ENCODE measurements at regions not wholly inside any gene's neighbourhood (a gene's known extent, or its start where the extent isn't known, plus 50 kb on each side); places are given as distances from the start of the nearest gene placed in this dataset.
"Not testable (repeated sequence)": the region's sequence is repeated elsewhere in the genome, so short reads cannot be mapped to it uniquely, and the experiment has no call there.

DNA sequence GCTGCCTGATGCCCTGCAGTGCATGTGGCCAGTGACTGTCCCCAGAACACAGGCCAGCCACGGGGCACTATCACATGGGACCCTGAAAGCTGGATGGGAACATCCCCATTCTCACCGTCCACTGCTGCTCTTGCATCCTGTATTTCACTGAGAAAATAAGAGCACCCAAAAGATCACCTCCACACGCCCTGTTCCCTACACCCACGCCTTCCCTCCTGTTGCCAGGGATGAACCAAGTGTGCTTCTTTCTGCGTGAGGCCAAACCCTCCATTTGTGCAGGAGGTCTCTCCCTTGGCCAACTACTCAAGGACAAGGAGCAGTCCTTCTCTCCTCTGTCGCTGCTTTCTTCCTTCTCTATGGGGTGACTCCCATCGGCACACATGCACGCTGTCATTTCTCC lies 118.3 kb downstream of the LRRC37A3 start:
- not testable (repeated sequence) for DNase-seq (ENCODE audit: low read depth)

DNA sequence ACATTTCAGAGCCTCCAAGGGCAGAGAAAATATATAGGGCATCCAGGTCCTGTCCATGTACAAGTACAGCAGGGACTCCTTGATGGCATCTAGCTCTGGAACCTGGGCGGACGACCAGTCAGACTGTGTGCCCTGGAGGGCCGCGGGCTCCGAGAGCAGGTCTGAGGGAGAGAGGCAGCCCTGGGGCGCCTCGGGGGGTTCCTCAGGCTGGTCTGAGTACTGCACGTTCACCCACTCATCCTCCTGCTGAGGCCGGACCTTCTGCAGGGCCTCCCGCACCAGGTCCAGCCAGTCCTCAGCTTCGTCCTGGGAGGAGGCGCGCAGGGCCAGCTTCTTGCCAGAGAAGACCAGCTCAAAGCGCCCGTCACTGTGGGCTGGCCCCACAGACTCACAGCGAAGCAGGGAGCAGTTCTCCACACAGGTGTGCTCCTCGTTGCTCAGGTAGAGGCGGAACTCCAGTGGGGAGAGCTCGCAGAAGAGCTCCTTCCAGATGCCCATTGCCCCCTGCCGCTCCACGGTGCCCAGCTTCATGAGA lies 118.8 kb downstream of the LRRC37A3 start:
- not testable (repeated sequence) for DNase-seq (ENCODE audit: low read depth)

DNA sequence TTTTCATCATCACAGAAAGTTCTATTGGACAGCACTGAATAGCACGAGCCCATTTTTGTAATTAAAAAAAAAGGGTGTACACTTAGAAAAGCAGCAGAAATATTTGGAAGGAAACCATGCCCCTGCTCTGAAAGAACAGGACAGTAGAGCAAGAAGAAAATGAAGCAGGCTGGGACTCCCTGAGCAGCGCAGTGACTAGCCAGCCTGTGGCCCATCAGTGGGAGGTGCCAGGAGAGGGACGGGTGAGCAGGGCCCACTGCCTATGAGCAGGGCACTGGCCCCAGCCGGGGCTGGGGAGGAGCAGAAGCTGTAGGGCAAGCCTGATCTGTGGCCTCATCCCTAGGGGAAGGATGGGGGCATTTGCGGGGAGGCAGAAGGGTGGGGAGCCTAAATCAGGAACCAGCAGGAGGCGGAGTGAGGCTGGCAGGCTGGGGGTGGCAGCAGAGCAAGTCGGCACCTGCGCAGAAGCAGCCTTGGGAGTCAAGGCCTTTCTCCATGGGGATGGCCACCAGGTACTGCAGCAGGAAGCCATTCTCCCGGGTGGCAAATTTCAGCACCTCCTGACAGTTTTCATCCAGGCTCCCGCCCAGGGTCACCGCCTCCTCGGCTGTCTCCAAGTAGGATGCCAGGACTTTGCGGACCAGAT lies 119.6 kb downstream of the LRRC37A3 start:
- not testable (repeated sequence) for DNase-seq (ENCODE audit: low read depth)

DNA sequence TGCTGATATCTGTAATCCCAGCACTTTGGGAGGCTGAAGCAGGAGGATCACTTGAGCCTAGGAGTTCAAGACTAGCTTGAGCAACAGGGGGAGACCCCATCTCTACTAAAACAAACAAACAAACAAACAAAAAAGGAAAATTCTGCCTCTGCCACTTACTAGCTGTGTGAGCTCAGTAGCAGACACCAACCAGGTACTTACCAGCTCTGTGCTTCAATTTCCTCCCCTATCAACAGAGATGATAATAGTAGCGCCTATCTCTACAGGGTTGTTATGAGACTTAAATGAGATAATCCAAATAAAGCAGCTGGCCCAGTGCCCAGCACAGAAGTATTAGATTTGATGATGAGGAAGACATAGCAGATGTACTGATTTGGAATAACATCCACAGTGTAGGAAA lies 120.3 kb downstream of the LRRC37A3 start:
- not testable (repeated sequence) for DNase-seq (ENCODE audit: low read depth)

DNA sequence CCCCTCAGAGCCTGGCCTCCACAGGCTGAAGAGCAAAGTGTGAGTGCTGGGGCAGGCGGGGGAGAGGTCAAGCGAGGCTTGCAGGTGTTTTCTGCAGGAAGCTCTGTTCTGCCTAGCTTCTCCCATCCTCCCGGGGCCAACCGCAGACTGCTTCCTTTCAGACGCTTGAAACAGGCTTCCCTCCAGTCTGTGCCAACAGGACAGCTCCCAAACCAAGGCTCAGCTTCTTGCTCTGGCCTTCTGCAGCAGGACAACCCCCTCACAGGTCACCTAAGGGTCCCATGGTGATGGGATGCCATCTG lies 120.8 kb downstream of the LRRC37A3 start:
- not testable (repeated sequence) for DNase-seq (ENCODE audit: low read depth)

DNA sequence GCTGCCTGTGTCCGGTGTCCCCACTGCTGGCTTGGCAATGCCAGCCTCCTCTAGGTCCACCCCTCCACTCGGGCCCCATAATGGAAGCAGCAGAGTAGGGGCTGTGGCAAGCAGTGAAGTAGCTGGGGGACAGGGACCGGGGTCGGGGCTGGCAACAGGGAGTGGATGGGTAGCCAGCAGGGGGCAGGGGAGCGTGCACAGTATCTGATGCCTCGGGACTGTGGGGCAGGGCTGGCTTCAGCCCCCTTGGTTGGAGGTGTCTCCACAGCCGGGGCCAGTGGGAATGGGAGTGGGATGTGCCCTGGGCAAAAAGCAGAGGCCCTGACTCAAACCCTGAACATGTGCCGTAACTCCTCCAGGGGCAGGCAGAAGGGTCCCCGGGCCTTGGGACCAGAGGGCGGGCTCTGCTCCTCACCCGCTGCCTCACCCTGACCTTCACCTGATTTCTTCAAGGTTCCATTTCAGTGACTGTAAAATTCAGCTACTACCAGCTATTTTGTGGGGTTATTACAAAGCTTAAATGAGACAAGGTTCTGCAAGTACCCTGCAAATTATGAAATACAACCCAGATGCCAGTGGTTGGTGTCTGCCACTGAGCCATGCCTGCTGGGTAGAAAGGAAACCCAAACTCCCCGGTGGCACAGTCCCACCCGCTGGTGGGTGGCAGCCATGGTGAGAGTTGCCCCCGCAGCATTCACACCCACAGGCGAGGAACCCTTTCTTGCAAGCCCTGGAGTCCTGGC lies 121.4 kb downstream of the LRRC37A3 start:
- DNase-seq (ENCODE audit: low read depth): not testable (repeated sequence)

DNA sequence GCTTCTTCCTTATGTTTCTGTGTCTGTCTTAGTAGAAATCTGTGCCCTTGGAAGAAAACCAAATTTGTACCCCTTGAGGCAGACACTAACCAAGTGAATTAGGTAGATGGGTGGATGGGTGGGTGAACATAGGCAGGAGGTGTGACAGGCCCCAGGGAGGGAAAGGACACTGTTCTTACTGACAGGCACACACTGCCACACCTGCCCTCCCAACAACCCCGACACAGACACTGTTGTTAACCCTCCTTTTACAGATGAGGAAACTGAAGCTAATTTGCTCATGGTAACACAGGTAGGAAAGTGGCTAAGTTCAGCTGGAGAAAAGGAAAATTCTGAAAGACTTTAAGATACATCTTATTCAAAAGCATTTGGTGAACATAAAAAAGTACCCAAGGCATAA lies 123.9 kb downstream of the LRRC37A3 start:
- DNase-seq (ENCODE audit: low read depth): not testable (repeated sequence)

DNA sequence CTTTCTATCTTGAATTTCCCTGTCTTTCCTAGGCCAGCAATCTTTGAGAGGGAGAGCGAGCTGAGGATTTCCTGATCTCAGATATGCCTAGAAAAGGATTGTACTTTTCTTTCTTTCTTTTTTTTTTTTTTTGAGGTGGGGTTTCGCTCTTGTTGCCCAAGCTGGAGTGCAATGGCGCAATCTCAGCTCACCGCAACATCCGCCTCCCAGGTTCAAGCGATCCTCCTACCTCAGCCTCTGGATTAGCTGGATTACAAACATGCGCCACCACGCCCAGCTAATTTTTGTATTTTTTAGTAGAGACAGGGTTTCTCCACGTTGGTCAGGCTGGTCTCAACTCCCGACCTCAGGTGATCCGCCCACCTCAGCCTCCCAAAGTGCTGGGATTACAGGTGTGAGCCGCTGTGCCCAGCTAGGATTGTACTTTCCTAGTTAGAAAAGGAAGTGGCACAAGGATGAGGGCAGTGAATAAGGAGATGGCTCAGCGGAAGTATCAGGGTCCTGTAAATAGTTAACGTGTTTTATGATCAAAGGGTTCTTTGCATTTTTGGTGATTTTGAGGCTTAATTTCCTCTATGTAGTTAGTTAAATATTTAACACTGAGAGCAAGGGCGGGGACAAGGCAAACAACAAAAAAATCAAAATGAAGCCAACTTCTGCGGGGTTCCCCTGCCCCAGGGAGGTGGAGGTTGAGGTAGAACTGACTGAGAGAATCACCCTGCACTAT lies 124.6 kb downstream of the LRRC37A3 start:
- not testable (repeated sequence) for DNase-seq (ENCODE audit: low read depth)

DNA sequence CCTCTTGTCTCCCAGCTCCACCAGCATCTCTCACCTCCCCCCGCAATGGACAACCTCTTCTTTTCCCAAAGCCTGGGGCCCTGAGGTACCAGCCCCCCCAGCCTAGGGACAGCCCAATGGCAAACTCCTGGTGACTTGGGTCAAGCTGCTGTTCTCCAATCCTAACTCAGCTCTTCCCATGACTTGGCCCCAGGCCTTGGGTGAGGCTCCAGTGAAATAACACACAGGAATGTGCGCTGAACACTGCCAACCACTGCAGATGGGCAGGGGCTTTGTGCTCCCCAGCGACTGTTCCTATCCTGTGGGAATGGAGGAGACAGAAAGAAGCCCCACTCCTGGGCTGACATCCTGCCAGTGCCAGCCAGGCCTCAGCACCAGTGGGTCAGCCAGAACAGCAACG lies 125.2 kb downstream of the LRRC37A3 start:
- DNase-seq (ENCODE audit: low read depth): not testable (repeated sequence)

DNA sequence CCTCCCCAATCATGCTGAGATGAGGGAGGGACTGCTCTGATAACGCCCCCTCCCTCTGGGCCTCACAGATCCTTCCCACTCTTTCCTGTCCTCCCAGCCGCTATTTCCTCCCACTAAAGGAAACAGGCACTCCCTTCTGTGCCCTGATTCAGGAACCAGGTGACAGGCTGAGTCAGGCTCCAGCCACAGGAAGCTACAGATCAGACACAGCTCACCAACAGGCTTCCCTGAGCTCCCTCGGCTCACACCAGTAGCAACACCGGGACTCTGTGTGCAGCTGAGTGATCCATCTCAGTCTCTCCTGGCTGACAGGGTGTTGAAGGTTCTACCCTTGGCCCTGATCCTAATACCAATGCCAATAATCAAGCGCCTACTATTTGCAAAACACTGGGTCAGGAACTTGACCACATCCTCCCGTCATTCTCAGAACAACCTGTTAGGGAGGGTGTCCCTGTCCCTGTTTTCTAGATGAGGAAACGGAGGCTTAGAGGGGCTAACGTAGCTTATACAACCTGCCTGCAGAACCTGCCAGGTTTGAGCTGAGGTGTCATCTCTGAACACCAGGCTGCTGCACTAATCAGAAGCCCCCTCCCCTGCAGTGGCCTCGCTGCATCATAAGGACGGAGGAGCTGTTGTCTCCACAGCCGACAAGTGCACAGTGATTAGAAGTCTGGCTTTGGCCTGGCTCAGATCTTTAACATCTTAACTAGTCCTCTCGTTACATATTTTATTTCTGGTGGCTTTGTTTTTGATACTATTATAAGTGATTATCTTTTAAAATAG lies 126.3 kb downstream of the LRRC37A3 start:
- DNase-seq (ENCODE audit: low read depth): not testable (repeated sequence)

DNA sequence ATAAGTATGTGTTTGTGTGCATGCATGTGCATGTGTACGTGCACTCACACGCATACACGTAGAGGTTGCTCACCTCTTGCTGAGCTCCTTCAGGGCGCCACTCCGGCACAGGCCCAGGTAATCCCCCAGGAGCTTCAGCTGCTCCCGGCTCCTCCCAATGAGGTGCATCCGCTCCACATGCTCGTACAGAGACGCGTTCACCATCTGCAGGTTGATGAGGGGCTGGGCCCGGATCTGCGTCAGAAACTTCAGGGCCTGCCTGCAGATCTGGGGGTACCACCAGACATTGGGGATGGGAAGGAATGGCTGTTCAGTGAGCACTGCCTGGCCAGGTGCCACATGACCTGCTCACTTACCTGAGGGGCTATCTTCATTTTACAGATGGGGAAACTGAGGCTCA lies 127.0 kb downstream of the LRRC37A3 start:
- not testable (repeated sequence) for DNase-seq (ENCODE audit: low read depth)

DNA sequence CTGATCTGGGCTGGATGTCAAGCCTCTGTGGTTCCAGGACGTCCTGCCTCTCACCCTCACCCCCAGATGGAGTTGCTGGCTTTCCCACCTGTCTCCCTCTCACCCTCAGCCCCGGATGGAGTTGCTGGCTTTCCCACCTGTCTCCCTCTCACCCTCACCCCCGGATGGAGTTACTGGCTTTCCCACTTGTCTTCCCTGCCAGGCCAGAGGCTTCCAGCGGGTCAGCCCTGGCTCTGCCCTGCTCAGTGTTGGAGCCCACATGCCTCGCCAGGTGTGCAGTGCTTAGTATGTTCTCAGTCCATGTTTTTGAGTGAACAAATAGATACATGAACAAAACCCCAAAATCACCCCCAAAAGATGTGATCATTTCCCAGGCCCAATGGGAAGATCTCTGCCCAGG lies 127.6 kb downstream of the LRRC37A3 start:
- DNase-seq (ENCODE audit: low read depth): not testable (repeated sequence)

DNA sequence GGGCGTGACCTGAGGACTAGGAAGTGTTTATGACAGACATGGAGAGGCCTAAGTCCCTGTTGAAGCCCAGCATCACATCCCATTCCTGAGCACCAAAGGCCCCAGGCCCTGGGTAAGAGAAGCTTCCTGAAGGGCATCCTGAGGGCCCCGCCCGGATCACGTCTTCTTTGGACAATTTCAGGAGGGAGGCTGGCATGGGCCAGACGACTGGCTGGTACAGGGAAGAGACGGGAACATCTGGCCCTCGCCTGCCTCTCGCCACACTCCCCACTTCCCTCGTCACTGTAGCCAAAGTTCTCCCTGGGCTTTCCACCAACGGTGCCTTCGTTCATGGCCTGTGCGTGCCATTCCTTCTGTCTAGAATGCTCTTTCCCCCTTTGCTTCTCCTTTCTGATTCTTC lies 128.1 kb downstream of the LRRC37A3 start:
- DNase-seq (ENCODE audit: low read depth): not testable (repeated sequence)

DNA sequence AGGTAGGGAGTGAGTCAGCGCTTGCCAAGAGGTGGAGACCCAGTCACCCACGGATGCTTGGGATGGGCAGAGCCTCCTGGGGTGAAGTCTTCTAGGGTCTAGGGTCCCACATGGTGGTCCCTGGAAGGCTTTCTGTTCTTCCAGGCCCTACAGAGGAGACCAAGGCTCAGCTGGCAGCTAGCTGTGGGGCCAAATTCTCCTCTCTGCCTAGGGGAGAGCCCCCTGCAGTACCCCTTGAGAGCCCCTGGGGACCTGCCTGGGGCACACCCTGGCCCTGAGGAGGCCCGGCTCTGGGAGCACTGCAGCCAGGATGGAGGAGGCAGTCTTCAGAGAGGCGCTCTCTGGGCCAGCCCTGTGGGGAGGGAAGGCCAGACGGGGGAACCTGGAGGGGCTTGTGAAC lies 128.6 kb upstream of the SMURF2 start:
- DNase-seq (ENCODE audit: low read depth): not testable (repeated sequence)

DNA sequence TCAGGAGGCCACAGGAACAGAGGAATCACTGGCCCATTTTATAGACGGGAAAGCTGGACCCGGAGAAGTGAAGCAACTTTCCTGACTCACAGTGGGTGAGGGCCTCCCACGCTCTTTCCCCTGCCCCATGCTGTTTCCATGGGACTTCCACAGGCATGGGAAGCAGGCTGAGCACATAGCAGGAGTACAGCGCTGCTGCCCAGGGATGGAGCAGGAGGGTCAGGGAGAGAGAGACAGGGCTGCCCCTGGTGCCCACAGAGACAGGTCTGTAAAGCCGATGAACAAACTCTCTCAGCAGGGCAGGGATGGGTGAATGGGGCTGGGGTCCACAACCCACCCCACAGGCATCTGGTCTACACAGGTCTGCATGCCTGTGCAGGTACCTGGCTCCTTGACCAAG lies 128.1 kb upstream of the SMURF2 start:
- not testable (repeated sequence) for DNase-seq (ENCODE audit: low read depth)

DNA sequence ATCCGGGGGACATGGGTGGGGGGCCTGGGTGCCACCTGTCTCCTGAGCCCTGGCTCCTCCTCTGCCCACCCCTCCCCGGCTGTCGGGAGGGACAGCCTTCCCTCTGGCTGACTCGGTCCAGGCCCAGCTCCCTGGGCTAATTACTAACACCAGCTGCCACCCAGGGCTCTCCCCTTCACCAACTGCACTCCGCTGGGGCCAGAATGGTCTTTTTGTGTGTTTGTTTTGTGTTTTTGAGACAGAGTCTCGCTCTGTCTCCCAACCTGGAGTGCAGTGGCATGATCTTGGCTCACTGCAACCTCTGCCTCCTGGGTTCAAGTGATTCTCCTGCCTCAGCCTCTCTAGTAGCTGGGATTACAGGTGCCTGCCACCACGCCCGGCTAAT lies 126.9 kb upstream of the SMURF2 start:
- DNase-seq (ENCODE audit: low read depth): not testable (repeated sequence)

DNA sequence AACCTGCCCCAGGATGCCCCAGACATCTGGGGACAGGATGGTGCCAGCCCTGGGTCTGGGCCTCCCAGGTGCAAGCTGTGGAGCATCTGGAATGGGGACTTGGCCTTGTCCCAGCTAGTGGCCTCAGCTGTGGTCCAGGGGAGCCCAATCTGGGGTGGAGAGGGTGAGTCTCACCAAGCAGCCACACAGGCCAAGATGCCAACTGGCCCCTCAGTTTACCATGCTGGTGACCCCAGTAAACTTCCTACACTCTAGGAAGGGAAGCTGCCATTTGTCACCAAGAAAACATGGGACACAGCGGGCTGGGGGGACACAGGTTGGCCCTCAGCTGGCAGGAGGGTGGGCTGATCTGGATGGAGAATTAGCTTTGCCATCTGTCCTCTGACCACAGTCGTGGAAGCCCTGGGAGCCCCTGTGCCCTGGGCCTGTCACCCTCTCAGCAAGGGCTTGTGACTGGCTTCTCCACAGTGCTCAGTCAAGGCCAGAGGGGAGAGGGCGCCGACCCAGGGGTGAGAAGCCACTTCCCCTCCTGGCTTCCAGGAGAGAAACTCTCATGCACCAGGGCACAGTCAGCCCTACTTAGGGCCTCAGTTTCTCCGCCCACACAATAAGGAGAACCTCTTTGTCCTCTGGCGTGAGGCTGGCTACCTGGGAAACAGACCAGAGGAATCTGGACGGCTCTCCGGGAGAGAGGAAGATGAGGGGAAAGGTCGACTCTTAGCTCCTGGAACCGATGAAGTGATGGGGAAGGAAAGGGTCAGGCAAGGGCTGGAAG lies 126.4 kb upstream of the SMURF2 start:
- no peak for DNase-seq (ENCODE audit: low read depth)

DNA sequence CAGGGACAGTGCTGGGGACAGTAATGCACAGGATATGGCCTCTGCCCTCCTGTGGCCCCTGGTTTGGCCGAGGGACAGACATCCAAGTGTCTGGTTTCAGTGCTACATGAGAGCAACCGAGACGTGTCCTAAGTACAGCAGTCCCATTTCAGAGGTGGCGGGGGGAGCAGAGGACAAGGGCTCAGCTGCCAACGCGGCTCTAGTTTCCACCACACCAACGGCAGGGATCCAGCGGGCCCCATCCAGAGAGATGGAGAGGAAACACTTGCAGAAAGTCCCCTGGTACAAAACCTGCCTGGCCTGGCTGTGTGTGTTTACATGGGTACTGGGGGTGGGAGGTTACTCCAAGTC lies 125.8 kb upstream of the SMURF2 start:
- DNase-seq (ENCODE audit: low read depth): no peak

DNA sequence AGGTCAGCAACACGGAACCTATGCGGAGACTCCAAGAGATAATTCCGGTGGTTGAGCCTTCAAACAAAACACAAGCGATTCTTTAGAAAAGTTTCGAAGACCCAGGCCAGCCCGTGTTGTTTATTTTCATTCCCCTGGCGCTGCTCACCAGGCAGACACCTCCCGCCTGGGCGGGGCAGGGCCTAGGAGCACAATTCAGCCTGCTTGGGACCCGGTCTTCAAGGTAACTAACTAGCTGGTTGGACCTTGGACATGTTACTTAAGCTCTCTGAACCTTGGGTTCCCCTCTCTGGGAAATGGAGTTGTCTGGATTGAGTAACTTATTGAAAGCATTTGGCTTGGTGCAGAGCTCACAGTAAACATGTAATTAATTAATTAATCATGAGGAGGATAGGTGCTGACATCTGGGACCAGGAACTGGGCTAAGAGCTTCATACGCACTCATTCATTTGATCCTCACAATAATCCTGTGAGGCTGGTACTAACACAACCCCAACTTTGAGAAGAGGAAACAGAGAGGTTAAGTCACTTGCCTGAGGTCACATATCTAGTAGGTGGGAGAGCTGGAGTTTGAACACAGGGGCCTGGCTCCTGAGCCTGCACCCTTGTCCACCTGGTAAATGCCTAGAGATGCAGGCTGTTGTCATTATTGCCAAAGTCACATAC lies 125.3 kb upstream of the SMURF2 start:
- DNase-seq (ENCODE audit: low read depth): no peak

DNA sequence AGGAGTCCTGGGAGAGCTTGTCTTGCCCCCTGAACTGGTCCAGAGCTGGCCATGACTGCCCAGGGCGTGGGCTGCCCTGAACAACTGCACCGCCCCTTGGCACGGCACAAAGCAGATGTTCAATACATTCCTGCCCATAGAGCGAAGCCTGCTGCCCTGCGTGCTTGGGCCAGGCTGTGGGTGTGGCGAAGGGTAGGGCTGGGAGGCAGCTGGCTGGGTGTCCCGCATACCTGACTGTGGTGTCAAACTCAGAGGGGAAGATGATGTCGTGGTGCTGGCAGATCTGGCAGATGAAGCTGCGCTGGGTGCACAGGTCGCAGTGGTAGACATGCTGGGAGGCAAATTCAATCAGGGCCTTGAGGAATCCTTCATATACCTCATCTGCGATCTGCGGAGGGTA lies 124.2 kb upstream of the SMURF2 start:
- no peak for DNase-seq (ENCODE audit: low read depth)

DNA sequence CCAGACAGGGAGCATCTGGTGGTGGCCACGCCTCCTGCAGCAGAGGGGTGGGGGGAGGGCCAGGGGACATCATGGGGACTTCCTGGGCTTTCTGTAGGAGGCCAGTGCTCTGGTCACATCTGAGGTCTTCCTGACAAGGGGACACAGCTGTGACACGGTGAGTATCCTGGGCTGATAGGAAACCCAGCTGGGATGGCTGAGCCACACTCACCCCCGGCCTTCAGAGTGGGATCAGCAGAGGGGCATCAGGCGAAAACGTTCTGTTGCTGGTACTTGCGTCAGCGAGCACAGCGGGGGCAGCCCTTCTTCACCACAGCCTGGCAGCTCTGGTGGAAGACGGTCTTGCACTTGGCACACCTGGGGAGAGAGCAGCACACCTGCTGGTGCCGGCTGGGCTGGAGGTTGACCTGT lies 122.9 kb upstream of the SMURF2 start:
- no peak for DNase-seq (ENCODE audit: low read depth)
